WTC11 (cell line): ENCODE measurements at regions not wholly inside any gene's neighbourhood (a gene's known extent, or its start where the extent isn't known, plus 50 kb on each side); places are given as distances from the start of the nearest gene placed in this dataset.

ENCODE experiments used
- ATAC-seq: fragments of 200-7000 bp; cut with Tn5 transposase; 2 replicates; pipeline ENCODE4 v1.10.0; 2021; ENCODE audit warnings: mild to moderate bottlenecking, moderate library complexity
- CTCF ChIA-PET: fragments of 300-600 bp; sonication (Branson Sonifier 250); formaldehyde crosslinking; loops from one replicate; lab custom pipeline; 2021; ENCODE audit warnings: antibody characterized with exemption; lab: Charles Lee
- POLR2A ChIA-PET: fragments of 350-600 bp; sonication (Branson Sonifier 250); formaldehyde crosslinking; loops from one replicate; lab custom pipeline; 2021; ENCODE audit warnings: antibody characterized with exemption; lab: Charles Lee
- DNase-seq: peaks from one replicate; pipeline ENCODE4 v3.0.0; 2021; ENCODE audit warnings: low spot score
- H3K27ac Mint-ChIP-seq: 2 replicates; pipeline ENCODE4 v1.8.0; 2021; ENCODE audit warnings: mixed read lengths
- H3K27me3 Mint-ChIP-seq: 2 replicates; pipeline ENCODE4 v1.8.0; 2021; ENCODE audit warnings: low read depth, mild to moderate bottlenecking, moderate library complexity, mixed read lengths
- H3K36me3 Mint-ChIP-seq: 2 replicates; pipeline ENCODE4 v1.8.0; 2021; ENCODE audit warnings: mixed read lengths
- H3K4me1 Mint-ChIP-seq: 2 replicates; pipeline ENCODE4 v1.8.0; 2022; ENCODE audit warnings: mixed read lengths
- H3K4me3 Mint-ChIP-seq: 2 replicates; pipeline ENCODE4 v1.8.0; 2021; ENCODE audit warnings: mild to moderate bottlenecking, moderate library complexity, mixed read lengths
- H3K9me3 Mint-ChIP-seq: 2 replicates; pipeline ENCODE4 v1.8.0; 2021; ENCODE audit warnings: mixed read lengths
- AR ChIP-seq: fragments of 250-450 bp; sonication (Bioruptor Pico); IDR thresholded peaks from 2 replicates; pipeline ENCODE4 v1.9.0; 2021; ENCODE audit warnings: mild to moderate bottlenecking
- ATF3 ChIP-seq: sonication (generic); formaldehyde crosslinking; conservative IDR thresholded peaks from 2 replicates; pipeline ENCODE4 v1.8.1; 2022; ENCODE audit warnings: mild to moderate bottlenecking, missing genetic modification reagents
- ATF6 ChIP-seq: sonication (generic); formaldehyde crosslinking; IDR thresholded peaks from 2 replicates; pipeline ENCODE4 v1.8.1; 2023; ENCODE audit warnings: mild to moderate bottlenecking, missing genetic modification reagents
- CBFB ChIP-seq: sonication (generic); formaldehyde crosslinking; IDR thresholded peaks from 2 replicates; pipeline ENCODE4 v1.8.1; 2022; ENCODE audit warnings: mild to moderate bottlenecking, low read depth, missing genetic modification reagents
- FOXJ3 ChIP-seq: sonication (generic); formaldehyde crosslinking; IDR thresholded peaks from 2 replicates; pipeline ENCODE4 v1.9.0; 2021; ENCODE audit warnings: missing genetic modification reagents, mild to moderate bottlenecking, borderline replicate concordance
- JAZF1 ChIP-seq: fragments of 250-450 bp; sonication (Bioruptor Pico); IDR thresholded peaks from 2 replicates; pipeline ENCODE4 v1.9.0; 2021; ENCODE audit warnings: moderate library complexity, mild to moderate bottlenecking, inconsistent platforms
- NFE2L1 ChIP-seq: sonication (generic); formaldehyde crosslinking; IDR thresholded peaks from 2 replicates; pipeline ENCODE4 v1.8.1; 2023; ENCODE audit warnings: missing genetic modification reagents
- NFYB ChIP-seq: sonication (generic); formaldehyde crosslinking; conservative IDR thresholded peaks from 2 replicates; pipeline ENCODE4 v1.8.0; 2022; ENCODE audit warnings: low read depth, missing genetic modification reagents
- NR3C1 ChIP-seq: sonication (generic); formaldehyde crosslinking; conservative IDR thresholded peaks from 2 replicates; pipeline ENCODE4 v1.8.1; 2023; ENCODE audit warnings: low read depth, mild to moderate bottlenecking, missing genetic modification reagents
- SP1 ChIP-seq: sonication (generic); formaldehyde crosslinking; conservative IDR thresholded peaks from 2 replicates; pipeline ENCODE4 v1.8.1; 2022; ENCODE audit warnings: missing genetic modification reagents
- TCF7 ChIP-seq: sonication (generic); formaldehyde crosslinking; IDR thresholded peaks from 2 replicates; pipeline ENCODE4 v1.8.0; 2022; ENCODE audit warnings: mild to moderate bottlenecking, low read depth, missing genetic modification reagents, moderate library complexity
- TEAD1 ChIP-seq: sonication (generic); formaldehyde crosslinking; IDR thresholded peaks from 2 replicates; pipeline ENCODE4 v1.8.0; 2022; ENCODE audit warnings: mild to moderate bottlenecking, missing genetic modification reagents
- ZBTB43 ChIP-seq: sonication (generic); formaldehyde crosslinking; IDR thresholded peaks from 2 replicates; pipeline ENCODE4 v1.8.1; 2023; ENCODE audit warnings: mild to moderate bottlenecking, missing genetic modification reagents
- ZMAT4 ChIP-seq: fragments of 250-450 bp; sonication (Bioruptor Pico); IDR thresholded peaks from 2 replicates; pipeline ENCODE4 v1.9.0; 2021; ENCODE audit warnings: mild to moderate bottlenecking
- ZNF138 ChIP-seq: sonication (generic); formaldehyde crosslinking; conservative IDR thresholded peaks from 2 replicates; pipeline ENCODE4 v1.8.1; 2022; ENCODE audit warnings: mild to moderate bottlenecking, moderate library complexity, missing genetic modification reagents
- ZNF416 ChIP-seq: fragments of 250-450 bp; sonication (Bioruptor Pico); IDR thresholded peaks from 2 replicates; pipeline ENCODE4 v1.9.0; 2021; ENCODE audit warnings: mild to moderate bottlenecking, inconsistent platforms
- ZSCAN18 ChIP-seq: fragments of 250-450 bp; sonication (Bioruptor Pico); IDR thresholded peaks from 2 replicates; pipeline ENCODE4 v2.1.2; 2022; ENCODE audit warnings: mild to moderate bottlenecking, moderate library complexity

GRCh38 chr6:93088621-93089501 lies 330.5 kb downstream of the EPHA7 start (continued):
- TF ChIP-seq AR (CRISPR knock-in tag), result no peak
- no peak for TF ChIP-seq FOXJ3 (CRISPR knock-in tag)
- TF ChIP-seq, all 79 proteins: peak for 0

GRCh38 chr6:93087606-93088005 lies 331.8 kb downstream of the EPHA7 start:
- POLR2A ChIA-PET, result no interaction called here
- no peak for DNase-seq
- CTCF ChIA-PET, result interaction anchor here (1.4 kb wide), 1 partner anchor 16 kb away, joined by 3 read pairs; no protein-coding TSS in a partner anchor

More at GRCh38 chr6:93087606-93088005, 331.8 kb downstream of the EPHA7 start:
- Mint-ChIP-seq H3K4me1 (peaks cover 56% of the 10 kb centered on the region), H3K27me3 (no peaks in the 10 kb centered on the region; the same call in none of the 2 replicates), H3K4me3 (no peak overlapping the region), H3K9me3 (no peaks in the 10 kb centered on the region), H3K27ac (no peak overlapping the region), H3K36me3 (no peaks in the 10 kb centered on the region)
- ATAC-seq, result no peak
- no peak for TF ChIP-seq ZBTB43 (CRISPR knock-in tag)
- TF ChIP-seq ZSCAN18 (CRISPR knock-in tag), result no peak
- TF ChIP-seq CBFB (CRISPR knock-in tag), result no peak
- TF ChIP-seq TEAD1 (CRISPR knock-in tag), result no peak
- no peak for TF ChIP-seq SP1 (CRISPR knock-in tag)
- no peak for TF ChIP-seq NR3C1 (CRISPR knock-in tag)
- no peak for TF ChIP-seq NFYB (CRISPR knock-in tag)
- TF ChIP-seq ZMAT4 (CRISPR knock-in tag), result no peak
- no peak for TF ChIP-seq ZNF138 (CRISPR knock-in tag)
- no peak for TF ChIP-seq ATF3
- no peak for TF ChIP-seq ATF6 (CRISPR knock-in tag)
- TF ChIP-seq NFE2L1 (CRISPR knock-in tag), result no peak
- TF ChIP-seq ZNF416 (CRISPR knock-in tag), result no peak
- TF ChIP-seq TCF7 (CRISPR knock-in tag), result no peak
- TF ChIP-seq JAZF1 (CRISPR knock-in tag), result no peak
